Immature natural killer cell (primary cell): ENCODE measurements at regions not wholly inside any gene's neighbourhood (a gene's known extent, or its start where the extent isn't known, plus 50 kb on each side); places are given as distances from the start of the nearest gene placed in this dataset.
A peak's percentile ranks its signal among the peaks of the same experiment; 100 is the strongest.

Experiments used
- DNase-seq, 3 donors: peaks; one replicate each; pipeline ENCODE4 v3.0.0; 2022; ENCODE audit warnings: mixed read lengths in 1 of 3
- H3K27ac Mint-ChIP-seq, 6 donors: one replicate each; pipeline ENCODE4 v1.8.0; 2020; ENCODE audit warnings: mixed read lengths in 6 of 6, mild to moderate bottlenecking in 5 of 6, inconsistent platforms in 4 of 6, moderate library complexity in 3 of 6
- H3K27me3 Mint-ChIP-seq, 3 donors: one replicate each; pipeline ENCODE4 v1.8.0; 2020 to 2021; ENCODE audit warnings: low read depth in 3 of 3, mild to moderate bottlenecking in 3 of 3, mixed read lengths in 3 of 3, moderate library complexity in 3 of 3, inconsistent platforms in 1 of 3
- H3K36me3 Mint-ChIP-seq, 3 donors: one replicate each; pipeline ENCODE4 v1.8.0; 2020; ENCODE audit warnings: mixed read lengths in 3 of 3, inconsistent platforms in 2 of 3, mild to moderate bottlenecking in 2 of 3
- H3K4me1 Mint-ChIP-seq, 2 donors: one replicate each; pipeline ENCODE4 v1.8.0; 2020; ENCODE audit warnings: inconsistent platforms in 2 of 2, mild to moderate bottlenecking in 2 of 2, mixed read lengths in 2 of 2, moderate library complexity in 1 of 2
- H3K4me3 Mint-ChIP-seq, 5 donors: one replicate each; pipeline ENCODE4 v1.8.0; 2020; ENCODE audit warnings: mild to moderate bottlenecking in 5 of 5, mixed read lengths in 5 of 5, inconsistent platforms in 3 of 5, moderate library complexity in 3 of 5
- H3K9me3 Mint-ChIP-seq, 6 donors: one replicate each; pipeline ENCODE4 v1.8.0; 2020; ENCODE audit warnings: mild to moderate bottlenecking in 6 of 6, mixed read lengths in 6 of 6, inconsistent platforms in 4 of 6, moderate library complexity in 3 of 6

- no peak overlapping the region for H3K4me3 Mint-ChIP-seq
- no peaks in the 10 kb centered on the region for H3K4me1 Mint-ChIP-seq
- DNase-seq, result no peak
- no peak overlapping the region for H3K27ac Mint-ChIP-seq
- H3K27me3 Mint-ChIP-seq, result peaks cover 2 to 3% (median 3%) of the 10 kb centered on the region in 3 donors
- peaks cover 0 to 2% (median 0%) of the 10 kb centered on the region in 6 donors for H3K9me3 Mint-ChIP-seq
- peaks cover 0 to 5% (median 4%) of the 10 kb centered on the region in 3 donors for H3K36me3 Mint-ChIP-seq
Measured at GRCh38 chr5:67542479-67542878, 345.9 kb upstream of the CD180 start.

- no peak overlapping the region for H3K27ac Mint-ChIP-seq
- no peak overlapping the region for H3K4me3 Mint-ChIP-seq
- H3K4me1 Mint-ChIP-seq, result peaks cover 0 to 3% of the 10 kb centered on the region in 2 donors
- H3K27me3 Mint-ChIP-seq, result peaks cover 2 to 3% (median 3%) of the 10 kb centered on the region in 3 donors
- DNase-seq, result no peak
- H3K9me3 Mint-ChIP-seq, result no peaks in the 10 kb centered on the region
- peaks cover 0 to 5% (median 4%) of the 10 kb centered on the region in 3 donors for H3K36me3 Mint-ChIP-seq
Measured at GRCh38 chr5:67541875-67542274, 345.3 kb upstream of the CD180 start.

- Mint-ChIP-seq H3K4me1 (peaks cover 0 to 4% of the 10 kb centered on the region in 2 donors), H3K4me3 (no peak overlapping the region), H3K9me3 (no peaks in the 10 kb centered on the region), H3K27me3 (peaks cover 0 to 3% (median 3%) of the 10 kb centered on the region in 3 donors), H3K27ac (no peak overlapping the region), H3K36me3 (no peaks in the 10 kb centered on the region)
- DNase-seq, result no peak
Measured at GRCh38 chr5:67538855-67539506, 342.4 kb upstream of the CD180 start.

GRCh38 chr5:67537439-67538148 lies 341.0 kb upstream of the CD180 start:
- peak; percentile 9 to 30 (median 19) for DNase-seq
- Mint-ChIP-seq H3K27ac (no peak overlapping the region), H3K4me3 (no peak overlapping the region), H3K9me3 (no peaks in the 10 kb centered on the region), H3K4me1 (peaks cover 0 to 4% of the 10 kb centered on the region in 2 donors), H3K36me3 (no peaks in the 10 kb centered on the region), H3K27me3 (peaks cover 0 to 6% (median 3%) of the 10 kb centered on the region in 3 donors)

- Mint-ChIP-seq H3K27me3 (peaks cover 0 to 3% (median 0%) of the 10 kb centered on the region in 3 donors), H3K9me3 (no peaks in the 10 kb centered on the region), H3K4me3 (no peak overlapping the region), H3K36me3 (no peaks in the 10 kb centered on the region), H3K27ac (no peak overlapping the region), H3K4me1 (peaks cover 0 to 4% of the 10 kb centered on the region in 2 donors)
- no peak for DNase-seq
Measured at GRCh38 chr5:67536866-67537265, 340.3 kb upstream of the CD180 start.

GRCh38 chr5:67530609-67531255 lies 334.1 kb upstream of the CD180 start:
- Mint-ChIP-seq H3K9me3 (peaks cover 0 to 2% (median 0%) of the 10 kb centered on the region in 6 donors), H3K4me1 (no peaks in the 10 kb centered on the region), H3K4me3 (no peak overlapping the region), H3K27ac (no peak overlapping the region), H3K27me3 (peaks cover 0 to 5% (median 2%) of the 10 kb centered on the region in 3 donors), H3K36me3 (peaks cover 0 to 6% (median 4%) of the 10 kb centered on the region in 3 donors)
- no peak for DNase-seq

GRCh38 chr5:67528953-67529352 lies 332.4 kb upstream of the CD180 start:
- no peak for DNase-seq
- H3K27me3 Mint-ChIP-seq, result peaks cover 0 to 6% (median 2%) of the 10 kb centered on the region in 3 donors
- H3K4me3 Mint-ChIP-seq, result no peak overlapping the region
- peaks cover 0 to 3% (median 0%) of the 10 kb centered on the region in 6 donors for H3K9me3 Mint-ChIP-seq
- H3K36me3 Mint-ChIP-seq, result peaks cover 0 to 6% (median 4%) of the 10 kb centered on the region in 3 donors
- H3K4me1 Mint-ChIP-seq, result no peaks in the 10 kb centered on the region
- no peak overlapping the region for H3K27ac Mint-ChIP-seq

- Mint-ChIP-seq H3K27ac (no peak overlapping the region), H3K4me3 (no peak overlapping the region)
Measured at GRCh38 chr5:67526793-67527192, 330.2 kb upstream of the CD180 start.

GRCh38 chr5:67520161-67520908 lies 323.7 kb upstream of the CD180 start:
- H3K4me1 Mint-ChIP-seq, result peaks cover 41 to 48% of the 10 kb centered on the region in 2 donors
- H3K36me3 Mint-ChIP-seq, result peaks cover 0 to 3% (median 0%) of the 10 kb centered on the region in 3 donors
- peak overlapping the region; percentile 14 to 71 (median 39) for H3K4me3 Mint-ChIP-seq
- no peak for DNase-seq
- H3K9me3 Mint-ChIP-seq, result peaks cover 0 to 2% (median 0%) of the 10 kb centered on the region in 6 donors
- H3K27me3 Mint-ChIP-seq, result peaks cover 3 to 6% (median 5%) of the 10 kb centered on the region in 3 donors
- peak overlapping the region in 5 of 6 donors; percentile 60 to 85 (median 69) for H3K27ac Mint-ChIP-seq

More at GRCh38 chr5:67526793-67527192, 330.2 kb upstream of the CD180 start:
- Mint-ChIP-seq H3K27me3 (peaks cover 0 to 3% (median 2%) of the 10 kb centered on the region in 3 donors), H3K36me3 (peaks cover 0 to 6% (median 4%) of the 10 kb centered on the region in 3 donors), H3K4me1 (peaks cover 0 to 1% of the 10 kb centered on the region in 2 donors), H3K9me3 (peaks cover 0 to 5% (median 0%) of the 10 kb centered on the region in 6 donors)
- no peak for DNase-seq

GRCh38 chr5:67518227-67518626 lies 321.6 kb upstream of the CD180 start:
- H3K27ac Mint-ChIP-seq, result no peak overlapping the region
- no peak for DNase-seq
- H3K36me3 Mint-ChIP-seq, result peaks cover 0 to 3% (median 0%) of the 10 kb centered on the region in 3 donors
- peaks cover 62 to 70% of the 10 kb centered on the region in 2 donors for H3K4me1 Mint-ChIP-seq
- no peak overlapping the region for H3K4me3 Mint-ChIP-seq
- peaks cover 0 to 2% (median 0%) of the 10 kb centered on the region in 6 donors for H3K9me3 Mint-ChIP-seq
- peaks cover 3 to 9% (median 8%) of the 10 kb centered on the region in 3 donors for H3K27me3 Mint-ChIP-seq

- peak overlapping the region in 2 of 5 donors; percentile 23 to 46 for H3K4me3 Mint-ChIP-seq
- H3K27ac Mint-ChIP-seq, result peak overlapping the region; percentile 11 to 97 (median 71)
- peaks cover 3 to 9% (median 8%) of the 10 kb centered on the region in 3 donors for H3K27me3 Mint-ChIP-seq
- peaks cover 0 to 3% (median 0%) of the 10 kb centered on the region in 3 donors for H3K36me3 Mint-ChIP-seq
- peaks cover 68 to 81% of the 10 kb centered on the region in 2 donors for H3K4me1 Mint-ChIP-seq
- H3K9me3 Mint-ChIP-seq, result no peaks in the 10 kb centered on the region
- no peak for DNase-seq
Measured at GRCh38 chr5:67516948-67517565, 320.5 kb upstream of the CD180 start.

- peaks cover 65 to 83% of the 10 kb centered on the region in 2 donors for H3K4me1 Mint-ChIP-seq
- H3K9me3 Mint-ChIP-seq, result no peaks in the 10 kb centered on the region
- H3K27me3 Mint-ChIP-seq, result peaks cover 3 to 9% (median 8%) of the 10 kb centered on the region in 3 donors
- peak overlapping the region; percentile 80 to 97 (median 94) for H3K27ac Mint-ChIP-seq
- DNase-seq, result peak; percentile 76 to 81 (median 80)
- H3K36me3 Mint-ChIP-seq, result peaks cover 0 to 3% (median 0%) of the 10 kb centered on the region in 3 donors
- H3K4me3 Mint-ChIP-seq, result peak overlapping the region; percentile 71 to 83 (median 77)
Measured at GRCh38 chr5:67515762-67516161, 319.2 kb upstream of the CD180 start.
